Coronary artery (tissue), 2 donors: ENCODE measurements at regions not wholly inside any gene's neighbourhood (a gene's known extent, or its start where the extent isn't known, plus 50 kb on each side); places are given as distances from the start of the nearest gene placed in this dataset.

Experiments used
- DNase-seq: peaks from one replicate; pipeline ENCODE4 v3.0.0-alpha.2; 2017; ENCODE audit warnings: low spot score
- H3K27ac ChIP-seq, 2 donors: fragments of 200-600 bp; sonication (generic); one replicate each; pipeline ENCODE4 v1.5.1; 2016 to 2019
- H3K4me3 ChIP-seq: fragments of 200-600 bp; sonication (generic); 2 replicates; pipeline ENCODE4 v1.5.1; 2016; ENCODE audit warnings: mild to moderate bottlenecking, moderate library complexity
- CTCF ChIP-seq: fragments of 200-600 bp; sonication (generic); IDR thresholded peaks from one replicate; pipeline ENCODE4 v1.5.1; 2019; ENCODE audit warnings: antibody characterized with exemption

- TF ChIP-seq CTCF, result no peak
- DNase-seq, result no peak
- H3K4me3 ChIP-seq, result no peak overlapping the region
- no peak overlapping the region for H3K27ac ChIP-seq
Measured at GRCh38 chr9:119114681-119115080, 254.6 kb downstream of the BRINP1 start.
